Panc1 (cell line): ENCODE measurements at regions not wholly inside any gene's neighbourhood (a gene's known extent, or its start where the extent isn't known, plus 50 kb on each side); places are given as distances from the start of the nearest gene placed in this dataset.

ENCODE experiments used
- ATAC-seq: fragments of 200-7000 bp; cut with Tn5 transposase; 2 replicates; pipeline ENCODE4 v1.9.1; 2020; ENCODE audit warnings: mild to moderate bottlenecking, moderate library complexity
- BruUV-seq: library from RNA; stranded (reverse); fragments of 400-500 nt; replicated peaks from 2 replicates; lab custom pipeline; 2021; lab: Mats Ljungman, UMichigan
- CTCF ChIA-PET: fragments of 300-600 bp; sonication (Branson Sonifier 250); formaldehyde crosslinking; loops from one replicate; lab custom pipeline; 2022; ENCODE audit warnings: antibody characterized with exemption; lab: Charles Lee
- POLR2A ChIA-PET: fragments of 300-600 bp; sonication (Branson Sonifier 250); formaldehyde crosslinking; loops from one replicate; lab custom pipeline; 2022; ENCODE audit warnings: antibody characterized with exemption; lab: Charles Lee
- DNase-seq: peaks from one replicate; pipeline ENCODE4 v3.0.0-alpha.2; 2010; ENCODE audit warnings: low read depth, low spot score
- H3K27ac ChIP-seq: 2 replicates; pipeline ENCODE4 v1.5.1; 2011; ENCODE audit warnings: mild to moderate bottlenecking, low read length, inconsistent platforms
- H3K27me3 ChIP-seq: fragments of 200-500 bp; sonication (Bioruptor generic); 2 replicates; pipeline ENCODE4 v1.6.0; 2014; ENCODE audit warnings: low read length, inconsistent platforms; ENCODE audit not compliant: control insufficient read depth, insufficient read depth
- H3K36me3 ChIP-seq: fragments of 200-500 bp; sonication (Bioruptor generic); 2 replicates; pipeline ENCODE4 v1.5.1; 2014; ENCODE audit warnings: inconsistent platforms, mild to moderate bottlenecking, low read length, moderate library complexity; ENCODE audit not compliant: control insufficient read depth, insufficient read depth
- H3K4me1 ChIP-seq: 2 replicates; pipeline ENCODE4 v1.5.1; 2011; ENCODE audit warnings: inconsistent platforms, mild to moderate bottlenecking, low read length, moderate library complexity; ENCODE audit not compliant: control insufficient read depth, insufficient read depth
- H3K4me3 ChIP-seq, 2 experiments: 2 replicates each; pipeline ENCODE4 v1.5.1; 2011 to 2012; ENCODE audit warnings: low read depth in 2 of 2, low read length in 2 of 2, mild to moderate bottlenecking in 2 of 2, inconsistent platforms in 1 of 2, moderate library complexity in 1 of 2
- H3K9me3 ChIP-seq: fragments of 200-500 bp; sonication (Bioruptor generic); 2 replicates; pipeline ENCODE4 v1.5.1; 2014; ENCODE audit warnings: low read depth, mild to moderate bottlenecking, inconsistent platforms, low read length, moderate library complexity; ENCODE audit not compliant: control insufficient read depth, insufficient read depth
- POLR2AphosphoS5 ChIP-seq: IDR thresholded peaks from 2 replicates; pipeline ENCODE4 v1.6.1; 2012; ENCODE audit warnings: mild to moderate bottlenecking, low read depth, low read length, moderate library complexity
- SIN3A ChIP-seq: IDR thresholded peaks from 2 replicates; pipeline ENCODE4 v1.6.1; 2012; ENCODE audit warnings: low read depth, mild to moderate bottlenecking, low read length, moderate library complexity, borderline replicate concordance; ENCODE audit not compliant: insufficient read depth
- TCF7L2 ChIP-seq: IDR thresholded peaks from 2 replicates; pipeline ENCODE4 v1.6.1; 2011; ENCODE audit warnings: mild to moderate bottlenecking, low read depth, low read length, inconsistent platforms
- in situ Hi-C: cut with HindIII; loops from 2 replicates; pipeline ENCODE4 v1.10.0; 2016; ENCODE audit warnings: low sequenced_read_pairs, low pct_unique_long_range_greater_than_20kb
- intact Hi-C: fragments of 100-400 bp; cut with micrococcal nuclease; formaldehyde crosslinking; loops from one replicate; pipeline ENCODE4 v1.10.0; 2022; ENCODE audit not compliant: unreplicated experiment
- TF ChIP-seq, protein P1 (sequence below), 2 experiments: IDR thresholded peaks; 2 replicates each; pipeline ENCODE4 v1.6.1; 2011 to 2012; ENCODE audit warnings: low read depth in 2 of 2, control low read depth in 1 of 2, low read length in 1 of 2, mild to moderate bottlenecking in 1 of 2, moderate library complexity in 1 of 2; ENCODE audit not compliant: insufficient read depth in 1 of 2
- TF ChIP-seq, protein P2 (sequence below): fragments of 450-650 bp; IDR thresholded peaks from 2 replicates; pipeline ENCODE4 v1.5.1; 2017; ENCODE audit warnings: mild to moderate bottlenecking

DNA sequence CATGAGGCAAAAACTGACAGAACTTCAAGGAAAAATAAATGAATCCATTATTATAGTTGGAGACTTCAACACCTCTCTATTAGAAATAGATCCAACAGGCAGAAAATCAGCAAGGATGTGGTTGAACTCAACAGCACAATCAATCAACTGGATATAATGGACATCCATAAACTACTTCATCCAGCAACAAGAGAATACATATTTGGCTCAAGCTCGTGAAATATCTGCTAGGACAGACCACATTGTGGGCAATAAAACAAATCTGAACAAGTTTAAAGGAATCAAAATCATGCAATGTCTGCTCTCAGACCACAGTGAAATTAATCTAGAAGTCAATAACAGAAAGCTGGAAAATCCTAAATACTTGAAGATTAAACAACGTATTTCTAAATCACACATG is 362.6 kb downstream of the CD109 start:
- Histone ChIP-seq H3K4me1 (no peaks in the 10 kb centered on the region), H3K27ac (no peak overlapping the region), H3K27me3 (no peaks in the 10 kb centered on the region), H3K36me3 (no peaks in the 10 kb centered on the region), H3K9me3 (no peaks in the 10 kb centered on the region), H3K4me3 (no peak overlapping the region)
- ChIA-PET POLR2A (no interaction called here), CTCF (interaction anchor here (0.5 kb wide), 1 partner anchor 260 kb away, joined by 3 read pairs; no protein-coding TSS in a partner anchor)
- TF ChIP-seq, protein P1, sequence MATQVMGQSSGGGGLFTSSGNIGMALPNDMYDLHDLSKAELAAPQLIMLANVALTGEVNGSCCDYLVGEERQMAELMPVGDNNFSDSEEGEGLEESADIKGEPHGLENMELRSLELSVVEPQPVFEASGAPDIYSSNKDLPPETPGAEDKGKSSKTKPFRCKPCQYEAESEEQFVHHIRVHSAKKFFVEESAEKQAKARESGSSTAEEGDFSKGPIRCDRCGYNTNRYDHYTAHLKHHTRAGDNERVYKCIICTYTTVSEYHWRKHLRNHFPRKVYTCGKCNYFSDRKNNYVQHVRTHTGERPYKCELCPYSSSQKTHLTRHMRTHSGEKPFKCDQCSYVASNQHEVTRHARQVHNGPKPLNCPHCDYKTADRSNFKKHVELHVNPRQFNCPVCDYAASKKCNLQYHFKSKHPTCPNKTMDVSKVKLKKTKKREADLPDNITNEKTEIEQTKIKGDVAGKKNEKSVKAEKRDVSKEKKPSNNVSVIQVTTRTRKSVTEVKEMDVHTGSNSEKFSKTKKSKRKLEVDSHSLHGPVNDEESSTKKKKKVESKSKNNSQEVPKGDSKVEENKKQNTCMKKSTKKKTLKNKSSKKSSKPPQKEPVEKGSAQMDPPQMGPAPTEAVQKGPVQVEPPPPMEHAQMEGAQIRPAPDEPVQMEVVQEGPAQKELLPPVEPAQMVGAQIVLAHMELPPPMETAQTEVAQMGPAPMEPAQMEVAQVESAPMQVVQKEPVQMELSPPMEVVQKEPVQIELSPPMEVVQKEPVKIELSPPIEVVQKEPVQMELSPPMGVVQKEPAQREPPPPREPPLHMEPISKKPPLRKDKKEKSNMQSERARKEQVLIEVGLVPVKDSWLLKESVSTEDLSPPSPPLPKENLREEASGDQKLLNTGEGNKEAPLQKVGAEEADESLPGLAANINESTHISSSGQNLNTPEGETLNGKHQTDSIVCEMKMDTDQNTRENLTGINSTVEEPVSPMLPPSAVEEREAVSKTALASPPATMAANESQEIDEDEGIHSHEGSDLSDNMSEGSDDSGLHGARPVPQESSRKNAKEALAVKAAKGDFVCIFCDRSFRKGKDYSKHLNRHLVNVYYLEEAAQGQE (IDR thresholded peaks at IDR 0.05; ENCODE audit: insufficient read depth in 1 of 2, low read depth in 2 of 2, low read length in 1 of 2) = no peak
- TF ChIP-seq POLR2AphosphoS5 = no peak
- no peak for TF ChIP-seq TCF7L2
- TF ChIP-seq, protein P2, sequence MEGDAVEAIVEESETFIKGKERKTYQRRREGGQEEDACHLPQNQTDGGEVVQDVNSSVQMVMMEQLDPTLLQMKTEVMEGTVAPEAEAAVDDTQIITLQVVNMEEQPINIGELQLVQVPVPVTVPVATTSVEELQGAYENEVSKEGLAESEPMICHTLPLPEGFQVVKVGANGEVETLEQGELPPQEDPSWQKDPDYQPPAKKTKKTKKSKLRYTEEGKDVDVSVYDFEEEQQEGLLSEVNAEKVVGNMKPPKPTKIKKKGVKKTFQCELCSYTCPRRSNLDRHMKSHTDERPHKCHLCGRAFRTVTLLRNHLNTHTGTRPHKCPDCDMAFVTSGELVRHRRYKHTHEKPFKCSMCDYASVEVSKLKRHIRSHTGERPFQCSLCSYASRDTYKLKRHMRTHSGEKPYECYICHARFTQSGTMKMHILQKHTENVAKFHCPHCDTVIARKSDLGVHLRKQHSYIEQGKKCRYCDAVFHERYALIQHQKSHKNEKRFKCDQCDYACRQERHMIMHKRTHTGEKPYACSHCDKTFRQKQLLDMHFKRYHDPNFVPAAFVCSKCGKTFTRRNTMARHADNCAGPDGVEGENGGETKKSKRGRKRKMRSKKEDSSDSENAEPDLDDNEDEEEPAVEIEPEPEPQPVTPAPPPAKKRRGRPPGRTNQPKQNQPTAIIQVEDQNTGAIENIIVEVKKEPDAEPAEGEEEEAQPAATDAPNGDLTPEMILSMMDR = no peak
- no peak for TF ChIP-seq SIN3A
- BruUV-seq = no TSS peak
- intact Hi-C loops (no loop called here), in situ Hi-C loops (no loop called here)
- DNase-seq (no peak), ATAC-seq (no peak)

DNA sequence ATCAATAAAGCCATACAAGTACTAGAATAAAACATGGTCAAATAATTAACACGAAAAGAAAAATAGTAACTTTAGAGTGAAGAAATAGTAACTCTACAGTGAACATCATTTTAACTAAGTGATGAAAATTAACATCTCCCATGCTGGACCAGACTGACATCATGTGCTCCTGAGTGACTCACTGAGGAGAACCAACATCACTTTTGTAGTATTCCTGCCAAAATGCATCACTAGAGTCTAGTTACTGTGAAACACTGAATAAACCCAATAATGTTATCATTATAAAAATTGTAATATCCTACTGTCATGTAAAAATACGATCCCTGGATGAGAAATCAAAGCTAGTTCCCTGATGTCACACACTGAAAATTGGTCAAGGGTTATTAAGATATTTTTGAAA is 361.3 kb downstream of the CD109 start:
- CTCF ChIA-PET = no interaction called here
- no peak overlapping the region for H3K27ac ChIP-seq
- POLR2A ChIA-PET = no interaction called here

More for the DNA sequence above, 361.3 kb downstream of the CD109 start:
- DNase-seq (no peak), ATAC-seq (no peak)
- no peaks in the 10 kb centered on the region for H3K9me3 ChIP-seq
- in situ Hi-C loops = no loop called here
- H3K4me3 ChIP-seq = no peak overlapping the region
- H3K4me1 ChIP-seq = no peaks in the 10 kb centered on the region
- TF ChIP-seq POLR2AphosphoS5 = no peak
- no peak for TF ChIP-seq SIN3A
- TF ChIP-seq, protein P2 = no peak
- TF ChIP-seq, protein P1 (IDR thresholded peaks at IDR 0.05; ENCODE audit: insufficient read depth in 1 of 2, low read depth in 2 of 2, low read length in 1 of 2) = no peak
- no peak for TF ChIP-seq TCF7L2
- no peaks in the 10 kb centered on the region for H3K27me3 ChIP-seq
- intact Hi-C loops = no loop called here
- no peaks in the 10 kb centered on the region for H3K36me3 ChIP-seq
- no TSS peak for BruUV-seq
